ENCODE measurements at regions not wholly inside any gene's neighbourhood (a gene's known extent, or its start where the extent isn't known, plus 50 kb on each side); places are given as distances from the start of the nearest gene placed in this dataset.

GRCh38 chr9:19513671-19514275 is 105.0 kb downstream of the ACER2 start:
- Histone ChIP-seq H3K27ac (no peak overlapping the region), H3K4me2 (no peak overlapping the region)

GRCh38 chr9:19512103-19512832 is 103.5 kb downstream of the ACER2 start:
- Histone ChIP-seq H3K9ac (no peak overlapping the region), H3K36me3 (ENCODE audit: insufficient read depth) (no peaks in the 10 kb centered on the region), H2AFZ (ENCODE audit: low read depth) (no peak overlapping the region), H3K27me3 (ENCODE audit: insufficient read depth, low read depth) (no peaks in the 10 kb centered on the region), H3K4me1 (ENCODE audit: low read depth, poor library complexity, severe bottlenecking) (no peaks in the 10 kb centered on the region), H4K20me1 (ENCODE audit: insufficient read depth) (no peaks in the 10 kb centered on the region), H3K4me2 (no peak overlapping the region), H3K27ac (no peak overlapping the region), H3K4me3 (IDR thresholded peaks at IDR 0.05; ENCODE audit: insufficient read depth, low read depth, low read length) (no peak overlapping the region), H3K79me2 (ENCODE audit: insufficient read depth, low read depth) (no peaks in the 10 kb centered on the region)
- TF ChIP-seq CTCF (conservative IDR thresholded peaks at IDR 0.05; ENCODE audit: low read depth, low read length), result no peak

More at GRCh38 chr9:19513671-19514275, 105.0 kb downstream of the ACER2 start:
- no peak overlapping the region for H3K4me3 ChIP-seq (IDR thresholded peaks at IDR 0.05; ENCODE audit: insufficient read depth, low read depth, low read length)
- no peaks in the 10 kb centered on the region for H3K4me1 ChIP-seq (ENCODE audit: low read depth, poor library complexity, severe bottlenecking)
- no peaks in the 10 kb centered on the region for H3K36me3 ChIP-seq (ENCODE audit: insufficient read depth)
- no peak overlapping the region for H2AFZ ChIP-seq (ENCODE audit: low read depth)
- no peak overlapping the region for H3K9ac ChIP-seq
- H4K20me1 ChIP-seq (ENCODE audit: insufficient read depth), result no peaks in the 10 kb centered on the region
- H3K79me2 ChIP-seq (ENCODE audit: insufficient read depth, low read depth), result no peaks in the 10 kb centered on the region
- H3K27me3 ChIP-seq (ENCODE audit: insufficient read depth, low read depth), result no peaks in the 10 kb centered on the region
- no peak for TF ChIP-seq CTCF (conservative IDR thresholded peaks at IDR 0.05; ENCODE audit: low read depth, low read length)

GRCh38 chr9:19511694-19512093 is 102.9 kb downstream of the ACER2 start:
- no peak for TF ChIP-seq CTCF (conservative IDR thresholded peaks at IDR 0.05; ENCODE audit: low read depth, low read length)
- H3K79me2 ChIP-seq (ENCODE audit: insufficient read depth, low read depth), result no peaks in the 10 kb centered on the region
- no peaks in the 10 kb centered on the region for H4K20me1 ChIP-seq (ENCODE audit: insufficient read depth)
- H3K27me3 ChIP-seq (ENCODE audit: insufficient read depth, low read depth), result no peaks in the 10 kb centered on the region
- H3K4me2 ChIP-seq, result no peak overlapping the region
- H3K27ac ChIP-seq, result no peak overlapping the region
- no peaks in the 10 kb centered on the region for H3K36me3 ChIP-seq (ENCODE audit: insufficient read depth)
- H3K9ac ChIP-seq, result no peak overlapping the region
- H2AFZ ChIP-seq (ENCODE audit: low read depth), result no peak overlapping the region
- no peaks in the 10 kb centered on the region for H3K4me1 ChIP-seq (ENCODE audit: low read depth, poor library complexity, severe bottlenecking)
- H3K4me3 ChIP-seq (IDR thresholded peaks at IDR 0.05; ENCODE audit: insufficient read depth, low read depth, low read length), result no peak overlapping the region

- Histone ChIP-seq H3K27ac (no peak overlapping the region), H4K20me1 (ENCODE audit: insufficient read depth) (no peaks in the 10 kb centered on the region), H3K4me1 (ENCODE audit: low read depth, poor library complexity, severe bottlenecking) (no peaks in the 10 kb centered on the region), H3K27me3 (ENCODE audit: insufficient read depth, low read depth) (no peaks in the 10 kb centered on the region), H3K79me2 (ENCODE audit: insufficient read depth, low read depth) (no peaks in the 10 kb centered on the region), H3K4me3 (IDR thresholded peaks at IDR 0.05; ENCODE audit: insufficient read depth, low read depth, low read length) (no peak overlapping the region), H3K36me3 (ENCODE audit: insufficient read depth) (no peaks in the 10 kb centered on the region), H2AFZ (ENCODE audit: low read depth) (no peak overlapping the region), H3K9ac (no peak overlapping the region), H3K4me2 (no peak overlapping the region)
- no peak for TF ChIP-seq CTCF (conservative IDR thresholded peaks at IDR 0.05; ENCODE audit: low read depth, low read length)
Measured at GRCh38 chr9:19510907-19511306, 102.1 kb downstream of the ACER2 start.
